ENCODE measurements at regions not wholly inside any gene's neighbourhood (a gene's known extent, or its start where the extent isn't known, plus 50 kb on each side); places are given as distances from the start of the nearest gene placed in this dataset.
"Not testable (repeated sequence)": the region's sequence is repeated elsewhere in the genome, so short reads cannot be mapped to it uniquely, and the experiment has no call there.

DNA sequence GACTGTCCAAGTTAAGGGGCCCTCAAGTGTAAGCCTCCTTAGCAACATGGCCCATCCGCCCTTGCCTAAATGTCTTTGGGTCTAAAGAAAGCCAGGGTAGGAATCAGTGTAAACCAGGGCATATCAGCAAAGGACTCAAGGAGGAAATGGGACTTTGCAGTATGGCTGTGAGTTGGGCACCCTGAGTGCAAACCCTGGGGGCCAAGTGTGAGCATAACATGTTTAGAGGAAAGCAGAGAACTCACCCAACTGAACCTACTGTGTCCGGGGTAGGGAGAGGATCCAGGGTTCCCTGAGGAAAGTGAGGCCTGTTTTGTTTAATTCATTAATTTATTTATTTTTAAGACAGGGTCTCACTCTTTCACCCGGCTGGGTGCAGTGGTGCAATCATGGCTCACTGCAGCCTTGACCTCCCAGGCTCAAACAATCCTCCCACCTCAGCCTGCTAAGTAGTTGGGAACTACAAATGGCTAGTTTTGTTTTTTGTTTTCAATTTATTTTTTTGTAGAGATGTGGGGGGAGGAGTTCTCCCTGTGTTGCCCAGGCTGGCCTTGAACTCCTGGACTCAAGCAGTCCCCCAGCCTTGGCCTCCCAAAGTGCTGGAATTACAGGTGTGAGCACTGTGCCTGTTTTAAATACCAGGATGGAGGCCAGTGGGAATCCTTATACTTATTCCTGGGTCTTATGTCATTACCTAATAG lies 51.0 kb upstream of the ACTR3 start:
- DNase-seq (ENCODE audit: low spot score): no peak

DNA sequence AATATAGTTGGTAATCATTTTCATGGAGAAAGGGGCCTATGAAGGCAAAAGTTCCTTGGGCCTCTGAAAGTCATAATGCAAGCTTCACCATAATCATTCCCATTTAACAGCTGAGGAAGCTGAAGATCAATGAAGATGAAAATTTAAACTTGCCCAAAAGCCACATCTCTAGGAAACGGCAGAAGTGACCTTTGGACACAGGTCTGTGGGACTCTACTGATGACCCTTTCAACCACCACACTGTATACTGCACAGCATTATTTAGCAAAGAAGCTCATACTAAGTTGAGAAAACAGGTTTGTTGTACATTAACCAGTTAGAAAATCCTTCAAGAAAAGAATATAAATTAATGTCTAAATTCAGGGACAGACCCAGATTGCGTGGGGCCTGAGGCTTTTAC lies 51.6 kb upstream of the ACTR3 start:
- DNase-seq (ENCODE audit: low spot score): no peak

DNA sequence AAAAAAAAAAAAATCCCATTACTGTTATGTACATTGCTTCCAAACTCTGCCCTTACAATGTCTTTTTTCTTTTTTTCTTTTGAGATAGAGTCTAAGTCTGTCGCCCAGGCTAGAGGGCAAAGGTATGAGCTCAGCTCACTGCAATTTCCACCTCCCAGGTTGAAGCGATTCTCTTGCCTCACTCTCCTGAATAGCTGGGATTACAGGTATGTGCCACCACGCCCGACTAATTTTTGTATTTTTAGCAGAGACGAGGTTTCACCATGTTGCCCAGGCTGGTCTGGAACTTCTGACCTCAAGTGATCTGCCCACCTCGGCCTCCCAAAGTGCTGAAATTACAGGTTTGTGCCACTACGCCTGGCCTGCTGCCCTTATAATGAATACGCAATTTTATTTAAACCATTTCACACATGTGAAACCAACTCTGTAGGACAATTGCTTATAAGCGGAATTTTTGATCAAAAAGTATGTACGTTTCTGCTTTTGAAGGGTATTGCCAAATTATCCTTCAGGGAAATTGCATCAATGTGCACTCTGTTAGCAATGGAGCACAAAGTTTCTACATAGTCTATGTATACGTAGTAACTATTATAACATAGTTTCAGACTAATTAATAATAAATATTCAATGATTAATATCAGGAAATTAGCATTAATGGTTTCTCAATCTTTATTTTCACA lies 55.7 kb upstream of the ACTR3 start:
- DNase-seq (ENCODE audit: low spot score): no peak

DNA sequence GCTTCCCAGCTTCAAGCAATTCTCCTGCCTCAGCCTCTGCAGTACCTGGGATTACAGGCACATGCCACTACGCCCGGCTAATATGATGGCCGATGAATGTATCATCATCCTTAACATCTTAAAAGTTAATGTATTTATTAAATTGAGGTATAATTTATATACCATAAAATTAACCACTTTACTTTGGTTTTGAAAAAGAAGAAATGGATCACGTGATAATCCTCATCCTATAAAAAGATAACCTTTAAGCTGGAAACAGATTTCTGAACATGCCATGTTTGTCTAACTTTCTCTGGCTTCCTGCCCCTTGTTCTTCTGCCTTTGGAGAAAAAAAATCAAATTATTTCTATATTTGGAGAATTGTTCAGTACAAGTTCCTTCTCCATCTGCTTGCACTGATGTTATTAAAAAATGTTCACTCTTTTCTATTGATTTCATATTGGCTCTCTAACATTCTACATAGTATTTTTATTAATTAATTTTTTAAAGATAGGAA lies 57.0 kb upstream of the ACTR3 start:
- no peak for DNase-seq (ENCODE audit: low spot score)

DNA sequence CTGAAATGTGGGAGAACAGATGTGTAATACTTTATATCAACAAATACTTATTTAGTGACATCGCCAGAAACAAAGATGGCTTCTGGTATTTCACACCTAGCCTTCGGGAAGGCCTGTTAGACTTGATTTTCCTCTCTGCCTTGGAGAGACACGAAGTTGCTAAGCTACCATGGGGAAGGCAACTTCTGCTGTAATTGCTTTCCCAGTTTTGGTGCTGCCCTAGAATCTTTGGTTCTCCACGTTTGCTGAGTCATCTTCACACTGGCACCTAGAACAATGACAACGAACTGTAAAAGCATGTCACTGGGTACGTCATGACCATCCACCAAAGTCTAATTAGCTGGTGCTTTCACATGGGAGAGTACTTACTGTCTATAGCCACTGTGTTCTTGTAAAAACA lies 58.7 kb upstream of the ACTR3 start:
- DNase-seq (ENCODE audit: low spot score): no peak

DNA sequence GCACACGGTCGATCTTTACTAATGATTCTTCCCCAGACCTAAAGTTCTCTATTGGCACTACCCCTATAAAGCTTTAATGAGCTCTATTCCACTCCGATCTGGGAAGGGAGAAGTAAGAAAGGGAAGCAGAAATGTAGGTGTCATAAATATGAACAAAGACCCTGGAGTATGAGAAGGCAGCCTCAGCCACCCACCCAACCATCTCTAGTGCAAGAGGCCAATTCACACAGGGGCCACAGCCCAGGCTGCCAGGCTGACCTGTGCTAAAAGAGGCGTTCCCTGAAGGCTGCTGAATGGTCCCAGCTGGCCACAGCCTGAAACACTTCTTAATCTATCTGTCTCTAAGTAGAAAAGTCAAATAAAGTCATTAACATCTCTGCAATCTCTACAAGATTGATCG lies 60.1 kb upstream of the ACTR3 start:
- DNase-seq (ENCODE audit: low spot score): no peak

DNA sequence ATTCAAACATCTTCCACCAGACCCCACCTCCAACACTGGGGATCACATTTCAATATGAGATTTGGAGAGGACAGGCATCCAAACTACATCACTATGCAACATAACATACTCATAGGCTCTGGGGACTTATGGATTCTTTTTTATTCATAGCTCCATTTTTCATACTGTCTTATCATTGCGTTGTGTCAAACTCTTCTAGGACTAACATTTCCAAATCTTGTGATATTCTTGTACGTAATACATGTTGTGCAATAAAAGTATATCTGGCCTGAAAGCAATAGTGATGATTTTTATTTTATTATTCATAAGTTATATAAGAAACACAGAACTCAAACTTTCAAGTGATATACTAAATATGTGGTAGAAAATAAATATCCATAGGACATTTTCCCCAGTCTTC lies 60.6 kb upstream of the ACTR3 start:
- DNase-seq (ENCODE audit: low spot score): no peak

DNA sequence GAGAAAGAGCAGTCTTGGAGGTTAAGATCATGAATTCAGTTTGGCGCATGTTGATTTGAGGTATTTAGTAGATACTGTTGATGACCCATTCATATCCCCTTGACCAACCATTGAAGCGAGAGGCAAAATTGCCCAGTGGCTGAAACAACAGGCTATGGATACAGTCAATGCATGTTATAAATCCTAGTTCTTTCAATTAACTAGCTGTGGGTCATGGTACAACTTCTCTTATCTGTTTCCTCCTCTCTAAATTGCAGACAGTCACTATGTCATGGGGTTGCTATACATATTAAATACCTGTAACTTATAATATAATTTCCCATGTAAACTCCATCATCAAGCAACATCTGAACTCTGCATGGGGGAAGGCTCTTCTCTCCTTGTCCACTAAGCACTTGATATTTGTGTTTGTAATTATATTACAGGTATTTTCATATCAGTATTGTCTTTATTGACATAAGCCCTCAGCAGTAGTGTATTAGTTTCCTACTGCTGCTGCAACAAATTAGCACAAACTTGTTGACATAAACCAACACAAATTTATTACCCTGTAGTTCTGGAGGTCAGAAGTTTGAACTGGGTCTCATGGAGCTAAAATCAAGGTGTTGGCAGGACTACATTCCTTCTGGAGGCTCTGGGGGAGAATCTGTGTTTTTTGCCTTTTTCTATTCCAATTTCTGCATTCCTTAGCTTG lies 61.7 kb upstream of the ACTR3 start:
- no peak for DNase-seq (ENCODE audit: low spot score)

DNA sequence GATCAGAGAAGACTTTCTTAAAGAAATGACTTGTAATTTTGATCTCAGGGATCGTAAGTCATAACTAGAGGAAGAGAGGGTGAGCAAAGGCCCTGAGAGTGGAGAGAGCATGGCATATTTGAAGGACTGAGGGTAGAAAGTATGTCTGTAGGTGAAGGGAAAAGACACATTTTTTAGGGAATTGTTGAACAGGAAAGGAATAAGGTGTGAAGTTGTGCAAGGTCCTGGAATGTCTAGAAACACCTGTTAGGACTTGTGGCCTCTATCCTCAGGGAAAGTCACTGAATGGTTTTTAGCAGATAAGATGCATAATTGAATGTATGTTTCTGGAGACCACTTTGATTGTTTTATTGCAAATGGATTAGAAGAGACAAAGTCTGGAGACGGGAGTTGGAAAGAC lies 62.5 kb upstream of the ACTR3 start:
- no peak for DNase-seq (ENCODE audit: low spot score)

DNA sequence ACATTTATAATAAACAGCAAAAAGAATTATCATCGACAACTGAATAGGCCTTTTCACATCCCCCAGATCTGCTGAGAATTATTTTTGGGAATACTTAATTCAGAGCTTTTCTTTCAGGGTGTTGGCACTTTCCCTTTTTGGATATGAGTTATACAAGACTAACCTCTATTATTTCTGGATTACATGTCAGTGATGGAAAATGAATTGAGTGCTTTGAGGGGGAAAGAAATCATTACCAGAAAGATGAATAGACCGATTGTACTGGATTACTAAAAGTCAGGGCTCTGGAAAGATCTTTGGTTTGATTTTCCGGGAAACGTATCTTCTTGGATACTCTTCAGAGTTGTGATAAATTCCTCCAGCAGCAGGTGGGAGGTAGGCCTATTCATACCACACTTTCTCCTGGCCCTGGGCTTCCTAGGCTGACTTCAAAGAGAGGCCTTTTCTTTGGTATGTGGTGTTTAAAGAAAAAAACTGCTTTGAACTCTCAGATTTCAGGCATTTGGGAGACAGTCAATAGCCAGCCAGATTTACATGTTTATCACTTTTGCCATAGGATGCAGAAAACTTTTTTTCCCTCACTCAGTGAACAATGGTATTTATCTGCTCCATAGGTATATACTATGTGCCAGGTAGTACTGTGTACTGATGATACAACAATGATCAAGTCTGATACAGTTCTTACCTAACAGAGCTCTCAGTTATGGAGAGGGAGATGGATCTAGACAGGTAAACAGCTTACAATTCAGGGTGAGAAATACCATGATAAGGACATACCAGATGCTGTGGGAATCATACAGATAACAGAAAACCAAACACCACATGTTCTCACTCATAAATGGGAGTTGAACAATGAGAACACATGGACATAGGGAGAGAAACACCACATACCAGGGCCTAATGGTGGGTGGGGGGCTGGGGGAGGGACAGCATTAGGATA lies 63.3 kb upstream of the ACTR3 start:
- DNase-seq (ENCODE audit: low spot score): no peak

DNA sequence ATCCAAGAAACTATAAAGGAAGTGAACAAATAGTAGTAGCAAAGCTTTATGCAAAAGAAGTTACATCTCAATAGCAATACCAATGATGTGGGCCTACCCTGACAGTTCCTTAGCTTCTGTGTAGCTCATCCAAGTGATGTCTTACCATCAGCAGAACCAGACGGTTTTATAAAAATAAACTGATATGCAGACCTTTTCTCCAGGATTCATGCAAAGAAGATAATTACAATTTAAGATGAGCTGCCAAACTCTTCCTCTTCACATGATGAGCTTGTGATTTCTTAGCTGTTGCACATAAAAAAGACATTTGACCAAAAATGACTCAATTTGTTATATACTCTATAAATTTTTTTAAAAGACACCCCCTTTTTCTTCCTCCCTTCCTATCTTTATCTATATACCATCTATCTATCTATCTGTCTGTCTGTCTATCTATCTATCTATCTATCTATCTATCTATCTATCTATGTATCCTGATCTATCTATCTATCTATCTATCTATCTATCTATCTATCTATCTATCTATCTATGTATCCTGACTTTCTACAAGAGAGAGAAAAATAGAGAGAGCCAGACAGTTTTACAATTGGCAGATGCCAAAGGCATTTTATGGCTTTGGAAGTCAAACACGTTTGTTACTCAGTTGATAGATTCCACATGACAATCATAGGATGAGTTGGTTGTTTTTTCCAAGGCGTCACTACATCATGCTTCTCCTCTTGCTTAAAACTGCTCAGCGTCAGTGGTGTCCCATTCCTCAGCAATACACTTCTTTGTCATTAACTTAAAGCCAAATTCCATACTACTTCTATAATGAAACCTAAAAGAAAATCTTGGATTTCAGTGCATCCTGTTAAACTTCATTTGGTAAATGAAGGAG lies 65.9 kb upstream of the ACTR3 start:
- DNase-seq (ENCODE audit: low spot score): no peak

DNA sequence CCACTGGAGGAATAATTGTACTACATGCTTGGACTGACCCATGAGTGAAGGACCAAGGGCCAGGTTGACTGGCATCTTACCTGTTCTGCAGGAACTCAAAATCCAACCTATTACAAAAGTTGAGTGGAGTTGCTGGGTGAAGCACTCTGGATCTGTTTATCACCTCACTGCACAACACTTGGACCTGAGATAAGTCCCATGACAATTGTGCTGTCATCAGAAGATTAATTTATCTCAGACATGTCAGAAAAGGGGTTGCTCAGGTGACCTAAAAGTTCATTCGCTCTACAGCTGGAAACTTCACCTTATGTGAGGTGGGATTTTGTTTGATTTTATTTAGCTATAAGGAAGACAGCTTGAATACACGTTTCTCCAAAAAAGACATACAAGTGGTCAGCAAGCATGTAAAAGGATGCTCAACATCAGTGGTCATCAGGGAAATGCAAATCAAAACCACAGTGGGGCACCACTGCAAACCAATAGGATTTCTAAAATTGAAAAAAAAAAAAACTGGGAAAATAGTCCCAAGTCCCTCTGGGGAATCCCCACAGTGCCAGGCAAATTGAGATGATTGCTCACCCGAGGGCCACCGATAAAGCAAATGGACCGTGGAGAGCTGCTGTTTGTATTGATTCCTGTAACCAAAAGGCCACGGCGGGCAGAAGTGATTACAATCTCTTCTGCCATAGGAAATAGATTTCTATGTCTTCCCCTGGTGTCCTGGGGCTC lies 65.8 kb upstream of the SLC35F5 start:
- no peak for DNase-seq (ENCODE audit: low spot score)

DNA sequence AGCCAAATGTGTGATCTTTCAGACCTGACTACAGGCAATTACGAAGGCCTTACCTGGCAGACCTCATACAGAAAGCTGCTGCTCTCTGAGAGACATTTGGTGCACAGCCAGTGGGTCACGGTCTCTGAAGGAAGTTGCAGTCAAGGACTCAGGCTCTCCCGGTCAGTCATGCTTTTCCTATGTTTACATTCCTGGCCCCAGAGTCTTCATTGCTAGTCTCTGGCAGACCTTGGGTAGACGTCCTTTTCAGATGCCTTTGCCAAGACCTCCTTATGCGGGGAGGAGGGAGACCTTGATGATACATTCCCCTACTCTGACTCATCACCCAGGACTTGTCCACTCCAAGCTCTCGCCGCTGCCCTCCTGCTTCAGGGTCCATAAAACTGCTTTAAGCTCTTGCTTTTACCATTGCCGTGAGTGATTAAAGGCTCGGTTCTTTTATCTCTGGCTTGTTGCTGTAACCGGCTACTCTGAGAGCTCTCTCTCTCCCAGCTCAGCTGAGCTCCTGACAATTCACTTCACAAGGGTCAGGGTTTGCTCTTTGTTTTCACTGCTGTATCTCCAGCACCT lies 62.0 kb upstream of the SLC35F5 start:
- DNase-seq (ENCODE audit: low spot score): peak; percentile 56

DNA sequence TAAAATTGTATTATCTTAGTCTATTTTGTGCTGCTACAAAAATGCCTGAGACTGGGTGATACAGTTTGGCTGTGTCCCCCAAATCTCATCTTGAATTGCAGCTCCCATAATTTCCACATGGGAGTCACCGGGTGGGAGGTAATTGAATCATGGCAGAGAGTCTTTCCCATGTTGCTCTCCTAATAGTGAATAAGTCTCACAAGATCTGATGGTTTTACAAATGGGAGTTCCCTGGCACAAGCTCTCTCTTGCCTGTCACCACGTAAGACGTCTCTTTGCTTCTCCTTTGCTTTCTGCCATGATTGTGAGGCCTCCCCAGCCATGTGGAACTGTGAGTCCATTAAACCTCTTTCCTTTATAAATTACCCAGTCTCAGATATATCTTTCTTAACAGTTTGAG lies 57.0 kb upstream of the SLC35F5 start:
- DNase-seq (ENCODE audit: low spot score): not testable (repeated sequence)

DNA sequence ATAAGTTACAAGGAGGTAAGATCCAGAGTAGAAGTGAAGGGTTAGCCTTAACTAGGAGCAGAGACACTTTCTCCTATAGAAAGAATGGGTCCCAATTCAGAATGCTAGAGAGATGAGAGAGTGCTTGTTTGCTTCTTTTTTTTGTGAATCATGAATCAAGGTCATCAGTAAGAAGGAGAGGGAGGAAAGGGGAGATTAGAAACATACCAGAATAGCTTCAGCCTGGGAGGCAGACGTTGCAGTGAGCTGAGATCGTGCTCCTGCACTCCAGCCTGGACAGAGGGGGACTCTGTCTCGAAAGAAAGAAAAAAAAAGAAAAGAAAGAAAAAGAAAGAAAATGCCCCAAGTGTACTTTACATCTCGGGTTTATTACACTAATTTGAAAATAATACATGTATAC lies 55.8 kb upstream of the SLC35F5 start:
- DNase-seq (ENCODE audit: low spot score): no peak

DNA sequence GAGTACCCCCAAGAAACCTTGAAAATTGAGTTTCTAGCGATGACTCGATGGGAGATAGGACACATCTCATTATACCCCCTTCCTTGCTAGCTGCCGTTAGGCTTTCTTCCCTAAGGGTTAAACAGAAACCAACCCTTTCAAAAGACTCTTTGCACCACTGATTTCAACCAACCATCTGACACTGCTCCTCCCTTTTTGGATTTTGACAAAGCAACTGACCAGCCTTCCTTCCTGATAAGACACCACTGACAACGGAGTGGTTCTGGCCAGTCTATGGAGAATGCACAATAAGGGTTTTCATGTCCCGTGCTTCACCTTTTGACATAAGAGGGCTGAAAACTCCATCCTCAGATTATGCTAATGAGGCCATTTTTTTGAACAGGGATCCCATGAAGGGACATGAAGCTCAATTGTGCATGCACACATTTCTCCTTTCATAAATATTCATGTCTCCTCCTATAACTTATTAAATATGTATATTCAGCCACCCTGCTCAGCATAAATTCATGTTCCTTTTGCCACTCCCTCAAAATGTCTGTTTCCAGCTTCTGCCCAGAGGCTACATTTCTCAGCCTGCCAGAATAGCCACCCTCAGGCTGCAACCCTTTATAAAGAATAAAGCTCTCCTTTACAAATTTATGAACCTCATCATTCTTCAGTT lies 52.8 kb upstream of the SLC35F5 start:
- no peak for DNase-seq (ENCODE audit: low spot score)

DNA sequence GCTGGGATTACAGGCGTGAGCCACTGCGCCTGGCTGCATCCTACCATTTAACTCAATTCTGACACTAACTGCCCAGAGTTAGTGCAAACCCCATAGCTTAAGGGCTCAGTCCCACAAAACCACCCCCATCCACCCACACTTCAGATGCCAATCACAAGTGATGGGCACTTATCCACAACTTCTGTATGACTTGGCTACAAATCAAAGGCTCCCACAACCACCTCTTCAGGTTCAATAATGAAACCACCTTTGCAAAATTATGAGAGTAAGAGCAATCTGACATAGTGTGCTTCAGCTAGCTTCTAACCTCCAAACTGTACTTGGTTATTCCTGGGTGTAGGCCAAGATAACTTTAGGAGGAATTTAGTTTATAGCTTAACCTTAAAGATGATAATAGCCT lies 51.3 kb upstream of the SLC35F5 start:
- no peak for DNase-seq (ENCODE audit: low spot score)

DNA sequence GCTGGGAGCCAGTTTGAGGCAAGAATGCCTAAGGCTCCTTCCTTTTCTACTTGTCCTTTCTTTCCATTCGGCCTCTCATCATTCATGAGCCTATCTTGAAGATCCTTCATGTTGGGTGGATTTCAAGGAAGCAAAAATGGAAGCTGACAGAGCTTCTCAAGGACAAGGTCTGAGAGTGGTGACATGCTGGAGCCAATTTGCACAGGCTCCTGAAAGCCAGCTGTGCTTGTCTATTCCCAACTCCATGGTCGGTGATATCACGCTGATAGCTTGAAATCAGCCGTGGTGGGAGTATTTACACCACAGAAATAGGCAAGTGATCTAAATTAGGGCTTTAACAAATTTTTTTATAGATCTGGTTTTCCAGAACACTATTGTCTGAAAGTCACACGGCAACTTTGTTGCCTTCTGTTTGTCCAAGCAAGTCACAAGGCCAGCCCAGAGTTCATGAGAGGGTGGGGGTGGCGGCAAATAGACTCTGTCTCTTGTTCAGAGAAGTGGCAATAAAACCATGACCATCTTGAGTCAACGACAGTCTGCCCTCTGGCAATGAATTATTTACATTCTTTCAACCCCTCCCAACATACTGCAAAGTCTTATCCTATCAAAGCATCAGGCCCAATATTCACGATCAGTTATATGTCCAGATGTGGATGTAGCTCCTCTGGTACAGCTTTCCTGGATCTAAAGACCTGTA lies 49.9 kb upstream of the SLC35F5 start:
- DNase-seq (ENCODE audit: low spot score): no peak

All from ureter (tissue), 1 donor.